B cell (primary cell): ENCODE measurements at regions not wholly inside any gene's neighbourhood (a gene's known extent, or its start where the extent isn't known, plus 50 kb on each side); places are given as distances from the start of the nearest gene placed in this dataset.

Source experiments
- ATAC-seq: fragments of 200-7000 bp; cut with Tn5 transposase; one replicate; pipeline ENCODE4 v1.10.0; 2021; ENCODE audit warnings: low read depth, mild to moderate bottlenecking, moderate number of reproducible peaks, moderate library complexity
- CTCF ChIA-PET: fragments of 350-600 bp; sonication (Branson Sonifier 250); formaldehyde crosslinking; loops from one replicate; lab custom pipeline; 2021; ENCODE audit warnings: antibody characterized with exemption, inconsistent platforms; lab: Charles Lee
- POLR2A ChIA-PET: fragments of 350-600 bp; sonication (Branson Sonifier 250); formaldehyde crosslinking; loops from one replicate; lab custom pipeline; 2021; ENCODE audit warnings: antibody characterized with exemption; lab: Charles Lee
- DNase-seq: peaks from one replicate; pipeline ENCODE4 v3.0.0; 2013
- H2AFZ ChIP-seq: 2 replicates; pipeline ENCODE4 v1.6.1; 2012; ENCODE audit warnings: mild to moderate bottlenecking, low read depth, low read length; ENCODE audit not compliant: insufficient read depth, poor library complexity, severe bottlenecking
- H3K27ac ChIP-seq, 2 donors: 1 replicate in 1 of 2; 2 replicates in 1 of 2; pipeline ENCODE4 v1.5.1; 2012 to 2013; ENCODE audit warnings: low read length in 2 of 2, mild to moderate bottlenecking in 2 of 2, moderate library complexity in 1 of 2
- H3K27me3 ChIP-seq, 4 experiments: fragments of 200-600 bp in 1 of 4; sonication (generic) in 1 of 4; replicated peaks in 1 of 4; 1 replicate in 2 of 4; 2 replicates in 2 of 4; pipeline versions ENCODE4 v1.6.1 to v1.7.0; 2013 to 2016; ENCODE audit warnings: low read length in 3 of 4, mild to moderate bottlenecking in 2 of 4, mixed read lengths in 1 of 4, moderate library complexity in 1 of 4; ENCODE audit not compliant: insufficient read depth in 4 of 4, control insufficient read depth in 3 of 4; ENCODE audit errors: control extremely low read depth in 1 of 4
- H3K36me3 ChIP-seq, 2 experiments: replicated peaks in 1 of 2; 1 replicate in 1 of 2; 2 replicates in 1 of 2; pipeline versions ENCODE4 v1.6.1 to v1.7.1; 2013; ENCODE audit warnings: low read length in 1 of 2; ENCODE audit not compliant: insufficient read depth in 2 of 2, control insufficient read depth in 1 of 2; ENCODE audit errors: control extremely low read depth in 1 of 2, extremely low read depth in 1 of 2
- H3K4me1 ChIP-seq, 2 donors: fragments of 200-600 bp in 1 of 2; sonication (generic) in 1 of 2; 1 replicate in 1 of 2; 2 replicates in 1 of 2; pipeline versions ENCODE4 v1.5.1 to v1.6.1; 2013 to 2017; ENCODE audit warnings: low read length in 2 of 2; ENCODE audit not compliant: control insufficient read depth in 2 of 2, insufficient read depth in 2 of 2
- H3K4me2 ChIP-seq: replicated peaks from 2 replicates; pipeline ENCODE3; 2012; ENCODE audit warnings: mild to moderate bottlenecking, low read depth, low read length; ENCODE audit not compliant: poor library complexity, severe bottlenecking
- H3K4me3 ChIP-seq, 5 experiments: fragments of 200-600 bp in 1 of 5; sonication (generic) in 1 of 5; 1 replicate in 3 of 5; 2 replicates in 2 of 5; pipeline versions ENCODE4 v1.5.1 to v1.7.0; 2011 to 2016; ENCODE audit warnings: low read length in 4 of 5, mild to moderate bottlenecking in 4 of 5, low read depth in 2 of 5, control low read depth in 1 of 5, moderate library complexity in 1 of 5; ENCODE audit not compliant: insufficient read depth in 1 of 5; ENCODE audit errors: control extremely low read depth in 1 of 5, extremely low read depth in 1 of 5
- H3K79me2 ChIP-seq: fragments of 200-600 bp; sonication (generic); one replicate; pipeline ENCODE4 v1.6.0; 2016; ENCODE audit warnings: low read length; ENCODE audit not compliant: control insufficient read depth, insufficient read depth
- H3K9ac ChIP-seq: fragments of 200-600 bp; sonication (generic); 2 replicates; pipeline ENCODE4 v1.6.1; 2017; ENCODE audit warnings: mild to moderate bottlenecking, low read length, moderate library complexity
- H3K9me3 ChIP-seq, 3 donors: one replicate each; pipeline versions ENCODE4 v1.6.1 to v1.7.1; 2013; ENCODE audit warnings: low read length in 2 of 3; ENCODE audit not compliant: control insufficient read depth in 2 of 3, insufficient read depth in 1 of 3; ENCODE audit errors: control extremely low read depth in 1 of 3
- H4K20me1 ChIP-seq: 2 replicates; pipeline ENCODE4 v1.6.0; 2012; ENCODE audit warnings: mild to moderate bottlenecking, low read length; ENCODE audit not compliant: insufficient read depth, control insufficient read depth, poor library complexity, severe bottlenecking
- H3K27ac Mint-ChIP-seq: one replicate; pipeline ENCODE4 v1.8.0; 2021; ENCODE audit warnings: mixed read lengths
- H3K27me3 Mint-ChIP-seq: one replicate; pipeline ENCODE4 v1.8.0; 2021; ENCODE audit warnings: mixed read lengths
- H3K4me1 Mint-ChIP-seq: one replicate; pipeline ENCODE4 v1.8.0; 2021; ENCODE audit warnings: mixed read lengths
- H3K4me3 Mint-ChIP-seq: one replicate; pipeline ENCODE4 v1.8.0; 2021; ENCODE audit warnings: mixed read lengths
- H3K9me3 Mint-ChIP-seq: one replicate; pipeline ENCODE4 v1.8.0; 2022; ENCODE audit warnings: mixed read lengths; ENCODE audit not compliant: insufficient read depth
- CTCF ChIP-seq: fragments of 200-600 bp; IDR thresholded peaks from one replicate; pipeline ENCODE4 v1.8.0; 2022; ENCODE audit warnings: antibody characterized with exemption, mild to moderate bottlenecking
- EZH2 ChIP-seq: IDR thresholded peaks from 2 replicates; pipeline ENCODE4 v1.6.1; 2012; ENCODE audit warnings: borderline replicate concordance, low read depth, mild to moderate bottlenecking, moderate library complexity, low read length; ENCODE audit not compliant: insufficient read depth, poor library complexity, severe bottlenecking
- WGBS: methylation state at CpG from one replicate; pipeline ENCODE4 v1.1.5; 2013; ENCODE audit warnings: missing lambda C conversion rate; ENCODE audit not compliant: insufficient coverage; 5-methylcytosine and 5-hydroxymethylcytosine counted together
- intact Hi-C: fragments of 100-400 bp; cut with micrococcal nuclease; formaldehyde crosslinking; loops from one replicate; pipeline ENCODE4 v1.10.0; 2022

- Histone ChIP-seq H3K9ac (no peak overlapping the region), H3K4me3 (no peak overlapping the region), H3K36me3 (no peaks in the 10 kb centered on the region), H3K27me3 (peaks cover 0 to 3% (median 0%) of the 10 kb centered on the region in 4 experiments), H3K79me2 (no peaks in the 10 kb centered on the region), H3K27ac (no peak overlapping the region), H3K4me2 (no peak overlapping the region), H3K4me1 (peaks cover 3 to 8% of the 10 kb centered on the region in 2 donors), H3K9me3 (peaks cover 0 to 3% (median 0%) of the 10 kb centered on the region in 3 donors), H4K20me1 (no peaks in the 10 kb centered on the region), H2AFZ (no peak overlapping the region)
- ChIA-PET POLR2A (no interaction called here), CTCF (no interaction called here)
- Mint-ChIP-seq H3K27ac (no peak overlapping the region), H3K9me3 (no peaks in the 10 kb centered on the region), H3K4me3 (no peak overlapping the region), H3K27me3 (peaks cover 13% of the 10 kb centered on the region), H3K4me1 (peaks cover 20% of the 10 kb centered on the region)
- DNase-seq = no peak
- no peak for ATAC-seq
- TF ChIP-seq CTCF (no peak), EZH2 (no peak)
- intact Hi-C loops = no loop called here
- no CpG with 5 or more reads among the region's 6 CpGs for WGBS
Observed at GRCh38 chr1:194277927-194278326, 1091.5 kb upstream of the B3GALT2 start.

GRCh38 chr1:194273660-194274059 lies 1087.2 kb upstream of the B3GALT2 start:
- intact Hi-C loops = no loop called here
- peaks cover 0 to 5% of the 10 kb centered on the region in 2 donors for H3K4me1 ChIP-seq
- H4K20me1 ChIP-seq = no peaks in the 10 kb centered on the region
- TF ChIP-seq CTCF (no peak), EZH2 (no peak)
- Mint-ChIP-seq H3K4me3 (no peak overlapping the region), H3K27ac (no peak overlapping the region), H3K9me3 (no peaks in the 10 kb centered on the region), H3K4me1 (peaks cover 10% of the 10 kb centered on the region), H3K27me3 (peaks cover 13% of the 10 kb centered on the region)
- H3K4me2 ChIP-seq = no peak overlapping the region
- no peak overlapping the region for H2AFZ ChIP-seq
- WGBS = no CpG with 5 or more reads among the region's 1 CpG
- peaks cover 0 to 3% (median 0%) of the 10 kb centered on the region in 3 donors for H3K9me3 ChIP-seq
- H3K79me2 ChIP-seq = no peaks in the 10 kb centered on the region
- H3K9ac ChIP-seq = no peak overlapping the region
- H3K36me3 ChIP-seq = no peaks in the 10 kb centered on the region
- peaks cover 0 to 3% (median 0%) of the 10 kb centered on the region in 4 experiments for H3K27me3 ChIP-seq
- ChIA-PET CTCF (no interaction called here), POLR2A (no interaction called here)
- no peak overlapping the region for H3K27ac ChIP-seq
- no peak for DNase-seq
- ATAC-seq = no peak
- H3K4me3 ChIP-seq = no peak overlapping the region
